Lung (tissue), 11 donors: ENCODE measurements at regions not wholly inside any gene's neighbourhood (a gene's known extent, or its start where the extent isn't known, plus 50 kb on each side); places are given as distances from the start of the nearest gene placed in this dataset.

Experiments
- ATAC-seq: fragments of 200-7000 bp; cut with Tn5 transposase; one replicate; pipeline ENCODE4 v1.9.1; 2020; ENCODE audit warnings: moderate number of reproducible peaks; ENCODE audit not compliant: insufficient read depth, low FRiP score
- DNase-seq, 3 donors: peaks; one replicate each; pipeline ENCODE4 v3.0.0-alpha.2; 2013 to 2017
- H3K27ac ChIP-seq, 2 donors: one replicate each; pipeline ENCODE4 v1.5.1; 2013; ENCODE audit warnings: mild to moderate bottlenecking in 2 of 2, moderate library complexity in 2 of 2, control low read depth in 1 of 2, inconsistent platforms in 1 of 2, low read depth in 1 of 2, low read length in 1 of 2
- H3K27me3 ChIP-seq, 3 donors: one replicate each; pipeline ENCODE4 v1.5.1; 2013; ENCODE audit warnings: low read length in 2 of 3; ENCODE audit not compliant: control insufficient read depth in 3 of 3, insufficient read depth in 3 of 3
- H3K36me3 ChIP-seq, 4 donors: one replicate each; pipeline ENCODE4 v1.5.1; 2013; ENCODE audit warnings: low read length in 4 of 4, mild to moderate bottlenecking in 1 of 4, moderate library complexity in 1 of 4; ENCODE audit not compliant: control insufficient read depth in 4 of 4, insufficient read depth in 4 of 4
- H3K4me1 ChIP-seq, 5 donors: one replicate each; pipeline ENCODE4 v1.5.1; 2013; ENCODE audit warnings: low read length in 5 of 5, mild to moderate bottlenecking in 2 of 5, moderate library complexity in 1 of 5; ENCODE audit not compliant: control insufficient read depth in 5 of 5, insufficient read depth in 5 of 5
- H3K4me3 ChIP-seq: one replicate; pipeline ENCODE4 v1.5.1; 2013; ENCODE audit warnings: mild to moderate bottlenecking, control low read depth, moderate library complexity
- H3K9ac ChIP-seq, 2 donors: one replicate each; pipeline ENCODE4 v1.5.1; 2013; ENCODE audit warnings: low read length in 2 of 2, control low read depth in 1 of 2; ENCODE audit not compliant: insufficient read depth in 1 of 2
- H3K9me3 ChIP-seq, 4 donors: one replicate each; pipeline ENCODE4 v1.5.1; 2013; ENCODE audit warnings: low read length in 3 of 4, mild to moderate bottlenecking in 1 of 4, moderate library complexity in 1 of 4; ENCODE audit not compliant: control insufficient read depth in 4 of 4, insufficient read depth in 3 of 4
- CTCF ChIP-seq: IDR thresholded peaks from 2 replicates; pipeline ENCODE4 v1.5.1; 2012; ENCODE audit warnings: mild to moderate bottlenecking; ENCODE audit errors: control extremely low read depth, extremely low read depth
- WGBS, 2 donors: extraction: QIAGEN DNeasy Blood & Tissue Kit; methylation state at CpG; one replicate each; pipeline ENCODE4 v1.1.7; 2013; 5-methylcytosine and 5-hydroxymethylcytosine counted together
- donor health status: control.
- donor health status: control.
- donor health status: Bipolar disorder and iron deficiency.
- donor health status: healthy.
- donor health status: DM: yes; HTN: yes; CAD: no.

- WGBS, 2 donors, result 57 to 63% methylated on average over 1 of the region's 1 CpG
- no peak for TF ChIP-seq CTCF
- no peak overlapping the region for H3K27ac ChIP-seq
- ATAC-seq (no peak), DNase-seq (no peak)
- no peaks in the 10 kb centered on the region for H3K27me3 ChIP-seq
- no peak overlapping the region for H3K4me3 ChIP-seq
- no peaks in the 10 kb centered on the region for H3K36me3 ChIP-seq
- H3K4me1 ChIP-seq, result no peaks in the 10 kb centered on the region
- H3K9ac ChIP-seq, result no peak overlapping the region
- no peaks in the 10 kb centered on the region for H3K9me3 ChIP-seq
These were observed 310.0 kb downstream of the RBM26 start for GRCh38 chr13:79096099-79096498.

DNA sequence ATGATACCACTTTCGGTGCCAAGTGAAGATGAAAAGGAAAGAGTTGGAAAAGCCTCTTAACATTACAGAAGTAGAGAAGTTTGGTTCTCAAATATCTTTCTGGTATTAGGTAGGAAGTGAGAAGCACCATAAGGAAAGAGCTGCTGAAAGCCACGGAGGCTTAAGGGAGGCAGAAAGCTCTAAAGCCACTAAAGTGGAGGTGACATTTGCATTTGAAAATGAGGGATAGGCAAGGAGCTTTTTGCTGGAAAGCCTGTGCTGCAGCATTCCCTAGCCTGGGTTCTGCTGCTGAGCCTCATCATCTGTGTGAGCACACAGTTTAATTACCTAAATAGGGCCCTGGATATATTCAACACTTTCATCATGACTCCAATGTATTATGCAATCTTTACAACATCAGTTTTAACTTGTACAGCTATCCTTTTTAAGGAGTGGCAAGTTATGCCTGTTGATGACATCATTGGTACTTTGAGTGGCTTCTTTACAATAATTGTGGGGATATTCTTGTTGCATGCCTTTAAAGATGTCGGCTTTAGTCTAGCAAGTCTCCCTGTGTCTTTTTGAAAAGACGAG lies 315.4 kb downstream of the RBM26 start:
- 84 to 86% methylated on average over 4 of the region's 4 CpGs for WGBS, 2 donors

GRCh38 chr13:79084802-79085424 lies 321.1 kb downstream of the RBM26 start:
- no peak for TF ChIP-seq CTCF
- 76 to 83% methylated on average over 4 of the region's 4 CpGs for WGBS, 2 donors
- no peak for ATAC-seq

More for the DNA sequence above, 315.4 kb downstream of the RBM26 start:
- Histone ChIP-seq H3K27ac (no peak overlapping the region), H3K36me3 (no peaks in the 10 kb centered on the region), H3K27me3 (no peaks in the 10 kb centered on the region), H3K9ac (no peak overlapping the region), H3K4me1 (no peaks in the 10 kb centered on the region), H3K4me3 (no peak overlapping the region), H3K9me3 (no peaks in the 10 kb centered on the region)
- TF ChIP-seq CTCF, result no peak
- DNase-seq (no peak), ATAC-seq (no peak)

More at GRCh38 chr13:79084802-79085424, 321.1 kb downstream of the RBM26 start:
- Histone ChIP-seq H3K36me3 (no peaks in the 10 kb centered on the region), H3K4me3 (no peak overlapping the region), H3K27ac (no peak overlapping the region), H3K4me1 (no peaks in the 10 kb centered on the region), H3K27me3 (no peaks in the 10 kb centered on the region), H3K9me3 (no peaks in the 10 kb centered on the region), H3K9ac (no peak overlapping the region)
- no peak for DNase-seq
